ENCODE measurements at regions not wholly inside any gene's neighbourhood (a gene's known extent, or its start where the extent isn't known, plus 50 kb on each side); places are given as distances from the start of the nearest gene placed in this dataset.

GRCh38 chr12:124631681-124632256 is 64.4 kb upstream of the NCOR2 start:
- TF ChIP-seq ARNTL (CRISPR knock-in tag; IDR thresholded peaks at IDR 0.05; ENCODE audit: borderline replicate concordance, low read depth): no peak
- no peak for TF ChIP-seq TOX (CRISPR knock-in tag; IDR thresholded peaks at IDR 0.05; ENCODE audit: borderline replicate concordance)
- TF ChIP-seq RARB (CRISPR knock-in tag; IDR thresholded peaks at IDR 0.05): no peak
- no peak for TF ChIP-seq TCF4 (CRISPR knock-in tag; IDR thresholded peaks at IDR 0.05; ENCODE audit: borderline replicate concordance)
- TF ChIP-seq ZC3H10 (CRISPR knock-in tag; IDR thresholded peaks at IDR 0.05): no peak
- TF ChIP-seq ZFP30 (CRISPR knock-in tag; IDR thresholded peaks at IDR 0.05): no peak
- no peak for TF ChIP-seq PATZ1 (CRISPR knock-in tag; IDR thresholded peaks at IDR 0.05; ENCODE audit: borderline replicate concordance)
- TF ChIP-seq ISL1 (CRISPR knock-in tag; IDR thresholded peaks at IDR 0.05): no peak
- TF ChIP-seq BACH2 (CRISPR knock-in tag; IDR thresholded peaks at IDR 0.05; ENCODE audit: borderline replicate concordance): no peak
- no peak for TF ChIP-seq OSR1 (CRISPR knock-in tag; IDR thresholded peaks at IDR 0.05)

All from SK-N-SH treated with all-trans-retinoic acid at 6 μM for 48 hours (cell line).